RWPE2 (cell line): ENCODE measurements at regions not wholly inside any gene's neighbourhood (a gene's known extent, or its start where the extent isn't known, plus 50 kb on each side); places are given as distances from the start of the nearest gene placed in this dataset.

Source experiments
- ATAC-seq: fragments of 200-7000 bp; cut with Tn5 transposase; 3 replicates; pipeline ENCODE4 v1.9.1; 2021; ENCODE audit warnings: low read depth
- DNase-seq: peaks from one replicate; pipeline ENCODE4 v3.0.0-alpha.2; 2020; ENCODE audit warnings: low spot score
- H3K27ac ChIP-seq: fragments of 450-650 bp; 2 replicates; pipeline ENCODE4 v1.5.1; 2017; ENCODE audit warnings: mild to moderate bottlenecking; ENCODE audit not compliant: poor library complexity, severe bottlenecking
- H3K27me3 ChIP-seq: fragments of 250-450 bp; sonication (Bioruptor Pico); 2 replicates; pipeline ENCODE4 v1.5.1; 2021; ENCODE audit warnings: mild to moderate bottlenecking, moderate library complexity; ENCODE audit not compliant: insufficient read depth, poor library complexity, severe bottlenecking
- H3K36me3 ChIP-seq: fragments of 250-450 bp; sonication (Bioruptor Pico); 2 replicates; pipeline ENCODE4 v1.5.1; 2020; ENCODE audit warnings: low read depth, mild to moderate bottlenecking, moderate library complexity
- H3K4me1 ChIP-seq: fragments of 250-450 bp; sonication (Bioruptor Pico); 2 replicates; pipeline ENCODE4 v1.5.1; 2021; ENCODE audit warnings: mild to moderate bottlenecking, moderate library complexity; ENCODE audit not compliant: insufficient read depth, poor library complexity, severe bottlenecking
- H3K4me3 ChIP-seq: fragments of 250-450 bp; sonication (Bioruptor Pico); 2 replicates; pipeline ENCODE4 v1.5.1; 2021; ENCODE audit warnings: mild to moderate bottlenecking, moderate library complexity; ENCODE audit not compliant: severe bottlenecking
- H3K9me3 ChIP-seq: fragments of 250-450 bp; sonication (Bioruptor Pico); 2 replicates; pipeline ENCODE4 v1.5.1; 2021; ENCODE audit warnings: mild to moderate bottlenecking, moderate library complexity; ENCODE audit not compliant: severe bottlenecking
- CTCF ChIP-seq: fragments of 450-650 bp; IDR thresholded peaks from one replicate; pipeline ENCODE4 v1.5.1; 2017; ENCODE audit warnings: mild to moderate bottlenecking, moderate library complexity; ENCODE audit not compliant: poor library complexity, severe bottlenecking

DNA sequence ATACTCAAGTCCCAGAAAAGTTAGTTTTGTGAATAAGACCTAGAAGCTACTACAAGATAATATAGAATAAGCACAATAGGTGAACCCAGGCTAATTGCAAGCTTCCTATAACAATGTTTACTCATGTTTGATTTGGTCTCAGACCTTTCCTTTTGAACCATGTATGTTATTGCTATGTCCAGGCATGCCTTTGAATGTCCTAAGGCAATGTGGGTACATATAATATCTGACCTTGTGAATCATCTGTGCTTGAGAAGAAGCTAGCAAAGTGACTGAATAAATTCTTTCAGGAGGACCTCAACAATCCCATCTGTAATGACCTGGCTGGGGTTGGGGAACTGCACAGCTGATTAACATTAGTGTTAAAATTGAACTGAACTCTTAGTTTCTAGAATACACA is 1285.9 kb upstream of the CELF4 start:
- Histone ChIP-seq H3K27ac (no peak overlapping the region), H3K27me3 (no peaks in the 10 kb centered on the region), H3K4me3 (no peak overlapping the region), H3K4me1 (no peaks in the 10 kb centered on the region), H3K36me3 (no peaks in the 10 kb centered on the region), H3K9me3 (no peaks in the 10 kb centered on the region)
- no peak for TF ChIP-seq CTCF
- DNase-seq: no peak
- ATAC-seq: no peak

DNA sequence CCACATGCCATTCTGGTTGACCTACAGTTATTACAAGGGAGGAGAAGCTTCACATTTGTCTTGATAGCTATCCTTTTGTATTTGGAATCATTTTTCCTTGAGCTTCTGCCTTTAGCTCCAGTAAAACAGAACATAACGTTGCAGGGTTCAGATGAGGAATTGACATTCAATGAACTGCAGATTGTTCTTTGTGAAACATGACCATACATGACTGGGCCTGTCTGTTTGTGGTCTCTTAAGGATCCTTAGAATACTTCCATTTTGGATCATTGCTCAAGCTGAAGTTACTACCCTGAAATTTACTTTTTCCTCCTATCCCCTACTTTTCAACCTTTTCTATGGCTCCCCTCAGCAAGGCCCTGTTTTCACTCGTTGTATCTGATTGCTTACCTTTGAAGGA is 1281.7 kb upstream of the CELF4 start:
- Histone ChIP-seq H3K27ac (no peak overlapping the region), H3K27me3 (no peaks in the 10 kb centered on the region), H3K9me3 (no peaks in the 10 kb centered on the region), H3K36me3 (no peaks in the 10 kb centered on the region), H3K4me3 (no peak overlapping the region), H3K4me1 (no peaks in the 10 kb centered on the region)
- DNase-seq (no peak), ATAC-seq (no peak)
- no peak for TF ChIP-seq CTCF

DNA sequence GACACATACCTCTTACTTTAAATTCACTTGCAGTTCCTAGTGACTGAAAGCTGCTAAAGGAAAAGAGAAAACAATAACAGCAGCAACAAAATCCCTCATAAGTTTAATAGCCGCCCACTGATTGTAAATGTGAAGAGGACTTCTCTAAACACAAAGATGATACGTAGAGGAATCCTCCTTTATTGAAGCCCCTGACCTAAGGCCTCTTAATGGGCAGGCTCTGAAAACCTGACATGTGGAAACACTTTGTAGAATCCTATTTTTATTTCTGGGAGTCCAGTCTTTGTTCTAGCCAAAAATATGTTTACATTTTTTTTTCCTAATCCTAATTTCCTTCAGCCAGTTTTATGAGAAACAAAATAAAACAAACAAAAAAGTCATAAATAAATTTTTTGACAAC is 1277.7 kb upstream of the CELF4 start:
- ATAC-seq (no peak), DNase-seq (no peak)
- Histone ChIP-seq H3K27ac (no peak overlapping the region), H3K4me3 (no peak overlapping the region), H3K27me3 (peaks cover 6% of the 10 kb centered on the region), H3K4me1 (no peaks in the 10 kb centered on the region), H3K9me3 (no peaks in the 10 kb centered on the region), H3K36me3 (no peaks in the 10 kb centered on the region; the same call in 1 of the 2 replicates)
- no peak for TF ChIP-seq CTCF

- H3K4me3 ChIP-seq: no peak overlapping the region
- no peak for ATAC-seq
- no peak for DNase-seq
- H3K9me3 ChIP-seq: no peaks in the 10 kb centered on the region
- H3K27ac ChIP-seq: no peak overlapping the region
- no peaks in the 10 kb centered on the region for H3K36me3 ChIP-seq
- H3K4me1 ChIP-seq: no peaks in the 10 kb centered on the region
- TF ChIP-seq CTCF: no peak
- no peaks in the 10 kb centered on the region for H3K27me3 ChIP-seq
Observed at GRCh38 chr18:38826247-38826646, 1260.6 kb upstream of the CELF4 start.

GRCh38 chr18:38811209-38811608 is 1245.6 kb upstream of the CELF4 start:
- no peaks in the 10 kb centered on the region for H3K27me3 ChIP-seq
- no peaks in the 10 kb centered on the region for H3K9me3 ChIP-seq
- no peaks in the 10 kb centered on the region for H3K36me3 ChIP-seq
- no peak for ATAC-seq
- TF ChIP-seq CTCF: no peak
- H3K4me3 ChIP-seq: no peak overlapping the region
- no peak for DNase-seq
- no peaks in the 10 kb centered on the region for H3K4me1 ChIP-seq
- no peak overlapping the region for H3K27ac ChIP-seq
